Right cardiac atrium (tissue), 5 donors: ENCODE measurements at regions not wholly inside any gene's neighbourhood (a gene's known extent, or its start where the extent isn't known, plus 50 kb on each side); places are given as distances from the start of the nearest gene placed in this dataset.

Experiments used
- ATAC-seq, 2 donors: fragments of 200-7000 bp; cut with Tn5 transposase; one replicate each; pipeline versions ENCODE4 v1.8.0 to v1.9.1; 2020; ENCODE audit warnings: moderate library complexity in 2 of 2, mild to moderate bottlenecking in 1 of 2
- DNase-seq, 3 donors: peaks; one replicate each; pipeline ENCODE4 v3.0.0-alpha.2; 2020
- H3K27ac ChIP-seq: one replicate; pipeline ENCODE4 v1.5.1; 2013; ENCODE audit warnings: mild to moderate bottlenecking, low read length, control low read depth, moderate library complexity
- H3K27me3 ChIP-seq: one replicate; pipeline ENCODE4 v1.6.1; 2013; ENCODE audit not compliant: control insufficient read depth, insufficient read depth
- H3K4me1 ChIP-seq: one replicate; pipeline ENCODE4 v1.6.1; 2013; ENCODE audit warnings: low read length; ENCODE audit not compliant: control insufficient read depth, insufficient read depth
- H3K4me3 ChIP-seq: one replicate; pipeline ENCODE4 v1.5.1; 2013; ENCODE audit warnings: low read length, control low read depth
- H3K9me3 ChIP-seq: one replicate; pipeline ENCODE4 v1.6.1; 2013; ENCODE audit warnings: low read length; ENCODE audit not compliant: control insufficient read depth
- WGBS: extraction: QIAGEN DNeasy Blood & Tissue Kit; methylation state at CpG from one replicate; pipeline ENCODE4 v1.1.7; 2013; 5-methylcytosine and 5-hydroxymethylcytosine counted together
- intact Hi-C, 4 donors: fragments of 100-400 bp; cut with DNase I; formaldehyde crosslinking; loops; one replicate each; pipeline versions ENCODE4 v1.11.0 to v1.14.0; 2022 to 2023
- donor health status: healthy with polysubstance abuse.
- donor health status: DM: no; HTN: yes; CAD: no.
- donor health status: DM: no; HTN: no; CAD: no.
- donor health status: DM: no; HTN: yes; CAD: no; lungs with severe emphysema.
- donor health status: DM: yes; HTN: yes; CAD: no.

DNA sequence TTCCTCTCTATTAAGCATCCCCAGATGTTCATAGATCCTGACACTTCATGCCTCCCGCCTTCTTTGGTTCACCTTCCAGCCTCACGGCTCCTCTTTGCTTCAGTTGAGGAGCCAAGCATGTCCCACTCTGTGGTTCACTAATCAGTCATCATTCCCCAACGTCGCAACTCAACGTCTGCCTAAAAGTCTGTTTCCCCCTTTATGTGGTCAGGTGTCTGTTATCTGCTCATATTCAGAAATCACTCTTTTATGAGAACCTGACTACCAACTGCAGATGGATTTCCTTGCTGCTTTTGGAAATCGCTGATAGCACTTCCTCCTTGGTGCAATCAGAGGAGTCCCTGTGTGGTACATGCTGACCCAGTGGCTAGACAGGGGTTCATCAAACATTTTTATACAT, 94.1 kb upstream of the VANGL1 start:
- intact Hi-C loops = loop anchor here in 1 of 4 donors (5.0 kb wide), 1 partner anchor 45 kb away; no protein-coding TSS in a partner anchor
- no peak overlapping the region for H3K4me3 ChIP-seq
- no peak for DNase-seq
- no peak overlapping the region for H3K27ac ChIP-seq
- H3K9me3 ChIP-seq = no peaks in the 10 kb centered on the region
- no peaks in the 10 kb centered on the region for H3K27me3 ChIP-seq
- WGBS = 63% methylated on average over 6 of the region's 6 CpGs
- no peaks in the 10 kb centered on the region for H3K4me1 ChIP-seq
- ATAC-seq = no peak

DNA sequence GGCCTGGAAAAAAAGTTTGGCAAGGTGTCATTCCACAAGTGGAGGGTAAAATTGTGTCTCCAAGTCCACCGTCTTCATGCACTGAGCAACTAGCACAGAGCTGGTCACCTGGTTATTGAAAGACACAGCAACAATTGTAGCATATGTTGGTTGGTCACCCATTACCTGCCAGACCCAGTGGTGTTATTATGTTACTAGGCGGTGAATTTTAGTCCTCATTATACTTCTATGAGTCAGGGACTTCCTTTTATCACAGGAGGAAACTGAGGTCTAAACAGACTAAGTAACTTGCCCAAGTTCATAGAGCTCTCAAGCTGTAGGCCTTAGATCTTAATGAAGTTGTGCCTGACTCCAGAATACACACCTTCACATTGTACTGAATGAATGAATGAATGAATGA, 94.9 kb upstream of the VANGL1 start:
- Histone ChIP-seq H3K27ac (no peak overlapping the region), H3K4me1 (no peaks in the 10 kb centered on the region), H3K9me3 (no peaks in the 10 kb centered on the region), H3K4me3 (no peak overlapping the region), H3K27me3 (no peaks in the 10 kb centered on the region)
- ATAC-seq (no peak), DNase-seq (no peak)
- WGBS = 92% methylated on average over 2 of the region's 2 CpGs
- intact Hi-C loops = loop anchor here in 1 of 4 donors (5.0 kb wide), 1 partner anchor 45 kb away; no protein-coding TSS in a partner anchor

DNA sequence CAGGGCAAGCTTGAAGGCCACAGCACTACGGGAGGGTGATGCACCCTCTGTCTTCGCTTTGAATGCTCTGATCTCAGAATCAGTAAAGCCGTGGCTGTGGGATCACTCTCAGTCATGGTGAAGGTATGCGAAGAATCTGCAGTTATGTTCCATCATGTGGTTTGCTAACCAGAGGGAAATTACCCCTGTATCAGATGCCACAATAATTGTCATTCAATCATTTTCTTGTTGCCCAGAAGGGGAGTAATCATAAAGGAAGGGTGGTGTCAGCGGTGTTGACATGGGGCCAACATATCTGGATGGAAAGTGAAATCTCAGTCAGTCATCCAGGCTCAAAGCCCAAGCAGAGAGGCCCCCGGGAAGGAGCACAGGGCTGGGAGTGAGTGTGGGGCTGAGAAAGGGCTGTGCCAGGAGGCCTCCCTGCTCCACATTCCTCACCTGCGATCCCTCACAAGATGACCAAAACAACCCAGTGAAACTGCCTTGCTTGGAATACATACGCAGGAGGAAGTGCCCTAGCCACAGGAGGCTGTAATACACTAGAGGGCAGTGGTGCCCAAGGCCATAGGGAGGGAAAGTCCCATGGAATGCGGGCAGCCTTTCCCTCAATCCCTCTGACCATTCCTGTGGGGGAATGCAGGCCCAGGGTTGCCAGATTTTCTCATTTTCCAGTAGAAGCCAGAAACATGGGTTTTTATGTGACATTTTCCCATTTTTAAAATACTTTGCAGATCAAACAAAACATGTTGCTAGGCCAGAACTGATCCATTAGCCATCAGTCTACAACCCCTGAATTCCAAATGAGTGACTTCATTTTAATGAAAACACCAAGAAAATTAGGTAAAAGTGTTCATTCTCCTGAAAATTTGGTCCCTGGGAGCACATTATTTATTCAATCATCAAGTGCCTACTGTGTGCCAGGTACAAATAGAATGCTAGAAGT, 95.7 kb upstream of the VANGL1 start:
- DNase-seq = peak; percentile 21 to 58 (median 57)
- Histone ChIP-seq H3K27ac (no peak overlapping the region), H3K4me1 (no peaks in the 10 kb centered on the region), H3K9me3 (no peaks in the 10 kb centered on the region), H3K4me3 (no peak overlapping the region), H3K27me3 (no peaks in the 10 kb centered on the region)
- WGBS = 36% methylated on average over 9 of the region's 9 CpGs
- intact Hi-C loops = loop anchor here in 1 of 4 donors (5.0 kb wide), 1 partner anchor 46 kb away; no protein-coding TSS in a partner anchor
- ATAC-seq = peak; percentile 82 to 88

DNA sequence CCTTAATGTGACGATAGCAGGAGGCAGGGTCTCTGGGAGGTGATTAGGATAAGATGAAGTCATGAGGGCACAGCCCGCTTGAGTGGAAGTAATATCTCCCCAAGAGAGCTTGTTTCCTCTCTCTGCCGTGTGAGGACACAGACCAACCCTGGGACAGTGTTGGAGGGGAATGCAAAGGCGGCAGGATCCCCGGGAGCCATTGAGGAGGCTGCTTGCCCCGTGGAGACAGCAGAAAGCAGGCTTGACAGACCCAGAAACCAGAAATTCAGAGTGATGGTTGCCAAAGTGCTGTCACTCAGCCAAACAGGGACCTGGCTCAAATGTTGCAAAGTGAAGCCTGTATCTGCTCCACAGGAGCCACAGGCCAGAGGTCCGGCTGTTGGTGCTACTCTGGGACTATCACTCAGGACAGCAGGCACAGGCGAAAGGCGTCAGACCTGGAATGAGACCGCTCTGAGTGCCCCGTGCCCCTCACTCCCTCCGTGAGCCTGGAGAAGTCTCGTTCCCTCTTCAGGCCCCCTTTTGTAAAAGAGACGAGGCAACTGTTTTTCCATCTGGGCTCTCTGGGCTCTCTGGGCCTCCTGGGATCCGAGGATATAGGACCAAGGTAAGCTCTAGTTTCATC, 96.6 kb upstream of the VANGL1 start:
- DNase-seq = peak in 1 of 3 donors; percentile 13
- no peaks in the 10 kb centered on the region for H3K27me3 ChIP-seq
- H3K27ac ChIP-seq = no peak overlapping the region
- WGBS = 64% methylated on average over 15 of the region's 15 CpGs
- intact Hi-C loops = loop anchor here in 1 of 4 donors (5.0 kb wide), 1 partner anchor 47 kb away; no protein-coding TSS in a partner anchor
- no peaks in the 10 kb centered on the region for H3K4me1 ChIP-seq
- ATAC-seq = peak in 1 of 2 donors; percentile 23
- no peak overlapping the region for H3K4me3 ChIP-seq
- no peaks in the 10 kb centered on the region for H3K9me3 ChIP-seq

DNA sequence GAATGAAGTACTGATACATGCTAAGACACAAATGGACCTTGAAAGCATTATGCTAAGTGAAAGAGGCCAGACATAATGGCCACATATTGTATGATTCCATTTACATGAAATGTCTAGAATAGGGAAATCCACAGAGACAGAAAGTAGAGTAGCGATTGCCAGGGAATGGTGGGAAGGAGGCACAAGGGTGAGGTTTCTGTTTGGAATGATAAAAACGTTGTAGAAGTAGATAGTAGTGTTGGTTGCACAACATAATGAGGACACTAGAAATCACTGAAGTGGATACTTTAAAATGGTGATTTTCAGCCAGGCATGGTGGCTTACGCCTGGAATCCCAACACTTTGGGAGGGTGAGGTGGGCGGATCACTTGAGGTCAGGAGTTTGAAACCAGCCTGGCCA, 97.6 kb upstream of the VANGL1 start:
- ATAC-seq (no peak), DNase-seq (no peak)
- H3K4me1 ChIP-seq = no peaks in the 10 kb centered on the region
- no peak overlapping the region for H3K27ac ChIP-seq
- H3K9me3 ChIP-seq = no peaks in the 10 kb centered on the region
- WGBS = 72% methylated on average over 4 of the region's 4 CpGs
- no peak overlapping the region for H3K4me3 ChIP-seq
- intact Hi-C loops = no loop called here
- no peaks in the 10 kb centered on the region for H3K27me3 ChIP-seq

DNA sequence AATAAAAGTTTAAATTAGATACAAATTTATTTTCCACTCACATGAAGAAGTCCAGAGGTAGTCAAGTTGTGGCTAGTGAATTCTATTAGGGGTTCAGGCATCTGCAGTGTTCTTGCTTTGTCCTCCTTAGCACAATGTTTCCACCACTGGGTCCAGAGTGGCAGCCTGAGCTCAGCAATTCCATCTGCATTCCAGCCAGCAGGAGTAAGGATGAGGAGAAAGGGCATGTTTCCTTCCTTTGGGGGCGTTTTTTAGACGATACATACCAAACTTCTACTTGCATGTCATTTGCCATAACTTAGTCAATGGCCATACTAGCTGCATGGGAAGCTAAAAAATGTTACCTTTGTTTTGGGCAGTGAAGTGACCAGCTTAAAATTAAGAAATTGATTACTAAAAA, 98.5 kb upstream of the VANGL1 start:
- intact Hi-C loops = no loop called here
- ATAC-seq (no peak), DNase-seq (no peak)

DNA sequence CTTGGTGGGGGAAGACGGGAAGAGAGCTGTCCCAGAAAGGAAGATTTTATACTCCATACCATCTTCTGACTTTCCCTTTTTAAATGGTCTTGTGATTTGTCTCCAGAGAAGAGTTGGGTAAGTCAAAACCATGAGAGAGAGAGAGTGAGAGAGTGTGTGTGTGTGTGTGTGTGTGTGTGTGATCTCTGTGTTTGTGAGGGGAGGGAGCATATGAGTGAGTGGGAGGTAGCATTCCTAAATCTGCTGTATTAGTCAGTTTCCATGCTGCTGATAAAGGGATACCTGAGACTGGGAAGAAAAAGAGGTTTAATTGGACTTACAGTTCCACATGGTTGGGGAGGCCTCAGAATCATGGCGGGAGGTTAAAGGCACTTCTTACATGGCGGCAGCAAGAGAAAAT, 102.0 kb upstream of the VANGL1 start:
- DNase-seq = no peak
- no peak for ATAC-seq
- 90% methylated on average over 3 of the region's 3 CpGs for WGBS
- intact Hi-C loops = no loop called here
- H3K9me3 ChIP-seq = no peaks in the 10 kb centered on the region
- H3K27ac ChIP-seq = no peak overlapping the region
- H3K4me3 ChIP-seq = no peak overlapping the region
- H3K4me1 ChIP-seq = no peaks in the 10 kb centered on the region
- H3K27me3 ChIP-seq = no peaks in the 10 kb centered on the region

More for the DNA sequence above, 98.5 kb upstream of the VANGL1 start:
- no peaks in the 10 kb centered on the region for H3K4me1 ChIP-seq
- no peaks in the 10 kb centered on the region for H3K9me3 ChIP-seq
- 85% methylated on average over 2 of the region's 2 CpGs for WGBS
- H3K4me3 ChIP-seq = no peak overlapping the region
- no peaks in the 10 kb centered on the region for H3K27me3 ChIP-seq
- H3K27ac ChIP-seq = no peak overlapping the region

DNA sequence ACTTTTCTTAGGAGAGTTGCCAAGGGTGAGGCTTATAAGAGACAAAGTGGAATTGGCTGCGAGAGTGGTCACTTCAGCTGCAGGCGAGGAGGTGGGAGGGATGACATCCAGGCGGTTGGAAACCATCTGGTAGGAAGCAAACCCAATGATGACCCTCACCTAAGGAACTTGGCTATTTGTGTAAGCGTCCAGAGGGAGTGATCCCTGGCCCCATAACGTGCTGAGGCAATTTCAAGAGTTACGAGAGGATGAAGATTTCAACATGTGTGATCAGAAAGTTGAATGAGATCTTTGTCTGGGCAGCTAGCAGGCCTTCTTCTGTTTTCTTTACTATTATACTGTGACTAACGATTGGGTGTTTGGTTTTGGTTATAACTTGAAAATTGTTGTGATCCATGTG, 102.7 kb upstream of the VANGL1 start:
- Histone ChIP-seq H3K27ac (no peak overlapping the region), H3K9me3 (no peaks in the 10 kb centered on the region), H3K27me3 (no peaks in the 10 kb centered on the region), H3K4me3 (no peak overlapping the region), H3K4me1 (no peaks in the 10 kb centered on the region)
- DNase-seq (peak in 1 of 3 donors; percentile 20), ATAC-seq (peak; percentile 31 to 69)
- 41% methylated on average over 7 of the region's 7 CpGs for WGBS
- intact Hi-C loops = no loop called here

DNA sequence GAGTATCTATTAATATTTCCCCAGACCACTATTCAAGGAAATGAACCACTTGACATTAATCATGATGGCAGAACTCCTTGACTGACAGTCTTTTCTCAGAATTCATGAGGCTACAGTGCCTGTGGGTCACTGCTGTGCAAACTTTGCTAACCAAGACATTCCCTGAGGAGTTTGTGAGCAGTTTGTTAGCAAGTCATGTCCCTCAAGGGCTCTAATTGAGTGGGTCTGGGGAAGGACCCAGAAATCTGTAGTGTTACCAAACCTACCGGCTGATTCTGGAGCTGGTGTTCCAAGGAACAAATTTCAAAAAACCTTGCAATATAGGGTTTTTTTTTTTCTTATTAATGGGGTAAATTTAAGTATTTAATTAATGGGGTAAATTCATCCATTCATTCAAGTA, 103.2 kb upstream of the VANGL1 start:
- ATAC-seq (no peak), DNase-seq (no peak)
- intact Hi-C loops = no loop called here
- 74% methylated on average over 1 of the region's 1 CpG for WGBS
- H3K4me1 ChIP-seq = no peaks in the 10 kb centered on the region
- no peak overlapping the region for H3K4me3 ChIP-seq
- no peaks in the 10 kb centered on the region for H3K27me3 ChIP-seq
- no peak overlapping the region for H3K27ac ChIP-seq
- H3K9me3 ChIP-seq = no peaks in the 10 kb centered on the region

DNA sequence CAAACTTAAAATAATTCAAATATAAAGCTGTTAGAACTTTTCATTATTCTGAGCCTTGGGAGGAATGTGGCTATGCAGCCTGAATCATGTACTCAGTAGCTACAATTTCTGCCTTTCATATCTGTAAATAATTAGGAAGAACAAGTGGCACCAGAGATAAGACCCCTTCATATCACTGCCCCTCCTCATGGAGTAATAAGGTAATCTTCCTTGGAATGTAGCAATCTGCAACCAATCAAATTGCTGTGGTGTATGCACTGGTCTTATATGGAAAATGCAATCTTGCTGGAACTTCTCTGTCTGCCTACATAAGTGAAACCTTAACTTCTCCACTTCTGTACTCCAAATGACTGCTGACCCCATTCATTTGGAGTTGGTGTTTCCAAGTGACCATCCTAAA, 104.4 kb upstream of the VANGL1 start:
- H3K4me1 ChIP-seq = no peaks in the 10 kb centered on the region
- DNase-seq (no peak), ATAC-seq (no peak)
- no peak overlapping the region for H3K4me3 ChIP-seq
- intact Hi-C loops = no loop called here
- H3K27me3 ChIP-seq = no peaks in the 10 kb centered on the region
- H3K27ac ChIP-seq = no peak overlapping the region
- H3K9me3 ChIP-seq = no peaks in the 10 kb centered on the region

DNA sequence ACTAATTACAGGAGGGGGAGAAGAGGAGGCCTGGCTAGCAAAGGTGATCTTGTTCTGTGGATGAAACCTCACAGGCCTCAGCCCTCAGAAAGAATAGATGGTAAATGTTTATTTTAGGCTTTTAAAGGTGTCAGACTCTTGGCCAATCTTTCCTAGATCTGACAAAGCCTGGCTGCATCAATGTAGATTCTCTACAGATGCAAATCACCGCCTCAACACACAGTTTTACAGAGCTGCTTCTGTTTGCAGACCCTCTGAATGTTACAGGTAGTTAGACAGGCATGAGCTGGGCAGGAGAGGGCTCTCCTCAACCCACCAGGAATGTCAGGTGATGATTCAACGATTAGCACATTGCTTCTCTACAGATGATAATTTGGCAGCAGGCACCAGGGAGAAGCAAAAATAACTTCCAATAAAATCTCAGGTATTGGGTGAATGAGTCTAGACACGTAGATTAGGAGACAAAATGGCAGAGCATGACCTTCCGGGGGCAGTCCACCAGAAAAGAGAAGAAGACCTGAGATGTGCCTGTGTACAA, 105.4 kb upstream of the VANGL1 start:
- DNase-seq (no peak), ATAC-seq (no peak)
- Histone ChIP-seq H3K9me3 (no peaks in the 10 kb centered on the region), H3K27ac (no peak overlapping the region), H3K4me1 (no peaks in the 10 kb centered on the region), H3K4me3 (no peak overlapping the region), H3K27me3 (no peaks in the 10 kb centered on the region)
- WGBS = 82% methylated on average over 4 of the region's 4 CpGs
- intact Hi-C loops = no loop called here
